Breast epithelium (tissue), 3 donors: ENCODE measurements at regions not wholly inside any gene's neighbourhood (a gene's known extent, or its start where the extent isn't known, plus 50 kb on each side); places are given as distances from the start of the nearest gene placed in this dataset.

Experiments used
- POLR2A ChIP-seq: fragments of 450-650 bp; IDR thresholded peaks from one replicate; pipeline ENCODE4 v1.6.1; 2016; ENCODE audit warnings: antibody characterized with exemption, mild to moderate bottlenecking, moderate library complexity
- TF ChIP-seq, protein P1 (sequence below), 3 donors: fragments of 450-650 bp; IDR thresholded peaks; one replicate each; pipeline ENCODE4 v1.5.1; 2016 to 2017; ENCODE audit warnings: antibody characterized with exemption in 3 of 3, mild to moderate bottlenecking in 3 of 3, moderate library complexity in 3 of 3

DNA sequence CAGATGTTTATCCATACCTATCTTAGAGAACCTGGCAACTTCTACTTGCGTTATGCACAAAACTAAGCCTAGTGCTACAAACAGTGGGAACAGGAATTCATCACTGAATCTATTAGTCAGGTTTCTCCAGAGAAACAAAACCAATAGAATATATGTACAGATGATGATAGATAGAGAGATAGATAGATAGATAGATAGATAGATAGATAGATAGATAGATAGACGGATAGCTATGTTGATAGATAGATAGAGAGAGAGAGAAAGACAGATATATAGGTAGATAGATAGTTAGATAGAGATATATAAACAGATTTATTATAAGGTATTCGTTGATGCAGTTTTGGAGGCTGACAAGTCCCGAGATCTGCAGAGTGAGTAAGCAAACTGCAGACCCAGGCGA is 495.6 kb downstream of the TMEM114 start:
- TF ChIP-seq, protein P1, sequence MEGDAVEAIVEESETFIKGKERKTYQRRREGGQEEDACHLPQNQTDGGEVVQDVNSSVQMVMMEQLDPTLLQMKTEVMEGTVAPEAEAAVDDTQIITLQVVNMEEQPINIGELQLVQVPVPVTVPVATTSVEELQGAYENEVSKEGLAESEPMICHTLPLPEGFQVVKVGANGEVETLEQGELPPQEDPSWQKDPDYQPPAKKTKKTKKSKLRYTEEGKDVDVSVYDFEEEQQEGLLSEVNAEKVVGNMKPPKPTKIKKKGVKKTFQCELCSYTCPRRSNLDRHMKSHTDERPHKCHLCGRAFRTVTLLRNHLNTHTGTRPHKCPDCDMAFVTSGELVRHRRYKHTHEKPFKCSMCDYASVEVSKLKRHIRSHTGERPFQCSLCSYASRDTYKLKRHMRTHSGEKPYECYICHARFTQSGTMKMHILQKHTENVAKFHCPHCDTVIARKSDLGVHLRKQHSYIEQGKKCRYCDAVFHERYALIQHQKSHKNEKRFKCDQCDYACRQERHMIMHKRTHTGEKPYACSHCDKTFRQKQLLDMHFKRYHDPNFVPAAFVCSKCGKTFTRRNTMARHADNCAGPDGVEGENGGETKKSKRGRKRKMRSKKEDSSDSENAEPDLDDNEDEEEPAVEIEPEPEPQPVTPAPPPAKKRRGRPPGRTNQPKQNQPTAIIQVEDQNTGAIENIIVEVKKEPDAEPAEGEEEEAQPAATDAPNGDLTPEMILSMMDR (IDR thresholded peaks at IDR 0.05) = no peak
- no peak for TF ChIP-seq POLR2A
